Neutrophil (primary cell): ENCODE measurements at regions not wholly inside any gene's neighbourhood (a gene's known extent, or its start where the extent isn't known, plus 50 kb on each side); places are given as distances from the start of the nearest gene placed in this dataset.

Experiments used
- H3K27ac ChIP-seq: fragments of 200-600 bp; sonication (generic); 2 replicates; pipeline ENCODE4 v1.5.1; 2016; ENCODE audit warnings: mild to moderate bottlenecking, moderate library complexity
- H3K27me3 ChIP-seq: fragments of 200-600 bp; sonication (generic); 2 replicates; pipeline ENCODE4 v1.6.0; 2016; ENCODE audit warnings: mild to moderate bottlenecking
- H3K36me3 ChIP-seq: fragments of 200-600 bp; sonication (generic); 2 replicates; pipeline ENCODE4 v1.5.1; 2017
- H3K4me1 ChIP-seq, 2 experiments: fragments of 200-600 bp in 1 of 2; sonication (generic) in 1 of 2; 1 replicate in 1 of 2; 2 replicates in 1 of 2; pipeline versions ENCODE4 v1.5.1 to v1.6.1; 2013 to 2016; ENCODE audit warnings: low read depth in 1 of 2, low read length in 1 of 2, mild to moderate bottlenecking in 1 of 2, moderate library complexity in 1 of 2; ENCODE audit not compliant: control insufficient read depth in 1 of 2, insufficient read depth in 1 of 2
- H3K4me3 ChIP-seq, 2 experiments: fragments of 200-600 bp in 1 of 2; sonication (generic) in 1 of 2; 1 replicate in 1 of 2; 2 replicates in 1 of 2; pipeline ENCODE4 v1.5.1; 2013 to 2016; ENCODE audit warnings: low read depth in 1 of 2, low read length in 1 of 2, mild to moderate bottlenecking in 1 of 2, moderate library complexity in 1 of 2
- H3K9me3 ChIP-seq: fragments of 200-600 bp; sonication (generic); 2 replicates; pipeline ENCODE4 v1.5.1; 2016
- TF ChIP-seq, protein P1 (sequence below): fragments of 200-600 bp; sonication (generic); IDR thresholded peaks from 2 replicates; pipeline ENCODE4 v1.5.1; 2016; ENCODE audit warnings: antibody characterized with exemption

DNA sequence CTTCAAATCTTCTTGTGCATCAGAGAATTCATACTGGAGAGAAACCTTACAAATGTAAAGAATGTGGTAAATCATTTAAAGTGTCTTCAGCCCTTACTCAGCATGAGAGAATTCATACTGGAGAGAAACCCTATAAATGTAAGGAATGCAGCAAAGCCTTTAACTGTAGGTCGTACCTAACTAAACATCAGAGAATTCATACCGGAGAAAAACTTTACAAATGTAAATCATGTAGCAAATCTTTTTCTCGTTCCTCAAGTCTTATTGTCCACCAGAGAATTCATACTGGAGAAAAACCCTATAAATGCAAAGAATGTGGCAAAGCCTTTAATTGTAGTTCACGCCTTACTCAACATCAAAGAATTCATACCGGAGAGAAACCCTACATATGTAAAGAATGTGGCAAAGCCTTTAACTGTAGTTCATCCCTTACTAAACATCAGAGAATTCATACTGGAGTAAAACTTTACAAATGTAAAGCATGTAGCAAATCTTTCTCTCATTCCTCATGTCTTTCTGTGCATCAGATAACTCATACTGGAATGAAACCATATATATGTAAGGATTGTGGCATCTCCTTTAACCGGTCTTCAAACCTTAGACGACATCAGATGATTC is 118.5 kb upstream of the ZNF267 start:
- Histone ChIP-seq H3K36me3 (peaks cover 7% of the 10 kb centered on the region), H3K4me1 (no peaks in the 10 kb centered on the region), H3K4me3 (no peak overlapping the region), H3K9me3 (peaks cover 64% of the 10 kb centered on the region), H3K27ac (no peak overlapping the region), H3K27me3 (no peaks in the 10 kb centered on the region)
- TF ChIP-seq, protein P1, sequence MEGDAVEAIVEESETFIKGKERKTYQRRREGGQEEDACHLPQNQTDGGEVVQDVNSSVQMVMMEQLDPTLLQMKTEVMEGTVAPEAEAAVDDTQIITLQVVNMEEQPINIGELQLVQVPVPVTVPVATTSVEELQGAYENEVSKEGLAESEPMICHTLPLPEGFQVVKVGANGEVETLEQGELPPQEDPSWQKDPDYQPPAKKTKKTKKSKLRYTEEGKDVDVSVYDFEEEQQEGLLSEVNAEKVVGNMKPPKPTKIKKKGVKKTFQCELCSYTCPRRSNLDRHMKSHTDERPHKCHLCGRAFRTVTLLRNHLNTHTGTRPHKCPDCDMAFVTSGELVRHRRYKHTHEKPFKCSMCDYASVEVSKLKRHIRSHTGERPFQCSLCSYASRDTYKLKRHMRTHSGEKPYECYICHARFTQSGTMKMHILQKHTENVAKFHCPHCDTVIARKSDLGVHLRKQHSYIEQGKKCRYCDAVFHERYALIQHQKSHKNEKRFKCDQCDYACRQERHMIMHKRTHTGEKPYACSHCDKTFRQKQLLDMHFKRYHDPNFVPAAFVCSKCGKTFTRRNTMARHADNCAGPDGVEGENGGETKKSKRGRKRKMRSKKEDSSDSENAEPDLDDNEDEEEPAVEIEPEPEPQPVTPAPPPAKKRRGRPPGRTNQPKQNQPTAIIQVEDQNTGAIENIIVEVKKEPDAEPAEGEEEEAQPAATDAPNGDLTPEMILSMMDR, result no peak

DNA sequence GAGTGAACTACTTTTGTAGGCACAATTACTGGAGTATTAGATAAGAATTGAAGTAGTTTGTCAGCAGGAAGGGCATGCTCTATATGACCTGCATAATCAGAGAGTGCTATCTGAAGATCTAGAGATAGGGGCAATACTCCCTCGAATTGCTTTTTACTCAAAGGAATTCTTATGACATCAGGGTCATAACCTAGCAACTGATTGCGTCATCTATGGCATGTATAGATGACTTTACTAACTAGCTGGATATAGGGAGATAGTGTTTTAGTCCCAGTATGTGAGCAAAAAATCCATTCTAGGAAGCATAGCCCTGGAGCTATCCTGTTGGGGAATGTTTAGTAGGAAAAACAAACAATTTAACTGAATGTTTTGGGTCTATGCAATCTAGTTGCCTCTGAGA is 109.5 kb upstream of the ZNF267 start:
- H3K27me3 ChIP-seq, result no peaks in the 10 kb centered on the region
- TF ChIP-seq, protein P1, result no peak
- H3K36me3 ChIP-seq, result no peaks in the 10 kb centered on the region
- no peak overlapping the region for H3K4me3 ChIP-seq
- H3K27ac ChIP-seq, result no peak overlapping the region
- no peaks in the 10 kb centered on the region for H3K4me1 ChIP-seq
- peaks cover 10% of the 10 kb centered on the region for H3K9me3 ChIP-seq

- H3K27ac ChIP-seq, result no peak overlapping the region
- TF ChIP-seq, protein P1, result no peak
- peaks cover 16% of the 10 kb centered on the region for H3K9me3 ChIP-seq
- no peak overlapping the region for H3K4me3 ChIP-seq
- no peaks in the 10 kb centered on the region for H3K27me3 ChIP-seq
- no peaks in the 10 kb centered on the region for H3K4me1 ChIP-seq
- no peaks in the 10 kb centered on the region for H3K36me3 ChIP-seq
Measured at GRCh38 chr16:31767267-31767666, 106.3 kb upstream of the ZNF267 start.

- Histone ChIP-seq H3K4me1 (no peaks in the 10 kb centered on the region), H3K27me3 (no peaks in the 10 kb centered on the region), H3K36me3 (no peaks in the 10 kb centered on the region), H3K27ac (no peak overlapping the region), H3K9me3 (no peaks in the 10 kb centered on the region), H3K4me3 (no peak overlapping the region)
- TF ChIP-seq, protein P1, result no peak
Measured at GRCh38 chr16:31780342-31780741, 93.3 kb upstream of the ZNF267 start.

GRCh38 chr16:31785126-31785525 is 88.5 kb upstream of the ZNF267 start:
- TF ChIP-seq, protein P1, result no peak
- Histone ChIP-seq H3K36me3 (no peaks in the 10 kb centered on the region), H3K4me3 (no peak overlapping the region), H3K4me1 (no peaks in the 10 kb centered on the region), H3K27me3 (no peaks in the 10 kb centered on the region), H3K9me3 (no peaks in the 10 kb centered on the region), H3K27ac (no peak overlapping the region)

DNA sequence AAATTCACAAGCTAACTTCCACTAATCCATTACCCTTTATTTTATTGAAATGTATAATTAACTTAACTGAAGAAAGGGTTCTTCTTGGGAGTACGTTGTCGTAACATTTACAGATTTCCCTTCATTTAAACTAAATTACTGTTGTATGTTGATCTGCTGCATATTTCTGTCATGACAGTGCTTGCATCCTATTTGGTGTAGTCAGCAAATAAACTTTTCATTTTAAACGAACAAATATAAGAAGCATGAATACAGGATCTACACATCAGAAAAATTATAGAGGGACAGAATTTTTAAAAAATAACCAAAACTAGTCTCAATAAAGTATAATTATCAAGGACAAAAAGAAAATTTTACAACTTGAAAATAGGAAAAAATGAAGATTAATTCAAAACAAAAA is 66.5 kb upstream of the ZNF267 start:
- TF ChIP-seq, protein P1, result no peak
- Histone ChIP-seq H3K27me3 (no peaks in the 10 kb centered on the region), H3K4me3 (no peak overlapping the region), H3K36me3 (no peaks in the 10 kb centered on the region), H3K27ac (no peak overlapping the region), H3K4me1 (no peaks in the 10 kb centered on the region), H3K9me3 (no peaks in the 10 kb centered on the region)
